HG03439 (cell line): ENCODE measurements at regions not wholly inside any gene's neighbourhood (a gene's known extent, or its start where the extent isn't known, plus 50 kb on each side); places are given as distances from the start of the nearest gene placed in this dataset.

Experiments
- ATAC-seq: cut with Tn5 transposase; IDR thresholded peaks from one replicate; pipeline ENCODE4 v1.9.1; 2021; ENCODE audit warnings: mild to moderate bottlenecking, moderate library complexity; ENCODE audit not compliant: unreplicated experiment

GRCh38 chr5:93076096-93076495 lies 504.9 kb downstream of the NR2F1-AS1 start:
- no peak for ATAC-seq

DNA sequence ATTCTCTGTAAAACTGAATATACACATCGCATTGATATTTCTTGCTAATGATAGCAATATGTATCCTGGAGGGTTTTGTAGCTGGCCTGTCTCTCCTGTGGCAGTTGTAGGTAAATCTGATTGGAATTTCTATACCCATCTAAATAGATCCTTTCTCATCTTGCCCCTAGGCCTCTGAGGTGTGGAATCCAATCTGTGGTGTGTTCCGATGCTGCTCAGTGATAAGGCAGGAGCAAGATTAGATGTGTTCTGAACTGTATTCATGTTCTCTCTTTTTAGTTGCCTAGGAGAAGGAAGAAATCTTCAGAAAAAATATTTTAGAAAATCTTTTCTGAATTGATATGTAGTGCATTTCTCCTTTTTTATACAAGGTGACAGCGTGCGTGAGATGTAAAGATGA lies 507.5 kb downstream of the NR2F1-AS1 start:
- ATAC-seq = no peak

GRCh38 chr5:93072831-93073459 lies 508.1 kb downstream of the NR2F1-AS1 start:
- no peak for ATAC-seq

DNA sequence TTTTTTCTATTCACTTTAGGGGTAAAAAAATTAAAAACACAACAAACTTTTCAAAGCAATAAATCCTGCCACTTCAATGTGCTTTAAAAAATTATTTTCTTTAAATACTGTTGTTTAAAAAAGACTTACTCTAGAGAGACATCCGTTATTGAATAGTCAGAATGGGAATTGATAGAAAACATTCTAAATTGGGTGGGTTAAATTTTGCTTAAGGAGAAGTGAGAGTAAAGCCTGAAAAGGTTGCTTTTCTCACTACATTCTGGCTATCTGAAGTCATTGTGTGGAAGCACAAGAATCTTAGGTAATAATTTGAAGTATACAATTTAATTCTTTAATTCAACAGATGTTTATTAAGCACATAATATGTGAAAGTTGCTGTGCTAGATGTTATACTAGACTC lies 509.3 kb downstream of the NR2F1-AS1 start:
- ATAC-seq = no peak

DNA sequence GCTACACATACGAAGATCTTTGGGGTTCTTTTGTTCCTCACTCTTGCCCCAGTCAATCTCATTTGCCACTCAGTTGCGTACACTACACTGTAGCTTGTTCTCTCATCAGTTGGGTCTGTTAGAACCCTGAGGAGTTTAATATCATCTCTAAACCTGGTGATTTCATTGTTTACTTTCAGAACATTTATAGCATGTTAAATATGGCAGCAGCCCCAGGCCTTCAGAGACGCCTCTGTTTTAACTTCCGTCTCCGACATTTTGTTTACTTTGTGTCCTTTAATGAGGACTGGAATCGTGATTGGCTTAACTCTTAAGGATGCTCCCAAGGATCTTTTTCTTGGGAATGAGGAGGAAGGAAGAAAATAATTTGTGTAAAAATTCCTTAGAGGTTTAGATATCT lies 510.1 kb downstream of the NR2F1-AS1 start:
- no peak for ATAC-seq

- ATAC-seq = no peak
Measured at GRCh38 chr5:93069276-93069675, 511.7 kb downstream of the NR2F1-AS1 start.

- ATAC-seq = no peak
Measured at GRCh38 chr5:93062548-93062947, 518.5 kb downstream of the NR2F1-AS1 start.

DNA sequence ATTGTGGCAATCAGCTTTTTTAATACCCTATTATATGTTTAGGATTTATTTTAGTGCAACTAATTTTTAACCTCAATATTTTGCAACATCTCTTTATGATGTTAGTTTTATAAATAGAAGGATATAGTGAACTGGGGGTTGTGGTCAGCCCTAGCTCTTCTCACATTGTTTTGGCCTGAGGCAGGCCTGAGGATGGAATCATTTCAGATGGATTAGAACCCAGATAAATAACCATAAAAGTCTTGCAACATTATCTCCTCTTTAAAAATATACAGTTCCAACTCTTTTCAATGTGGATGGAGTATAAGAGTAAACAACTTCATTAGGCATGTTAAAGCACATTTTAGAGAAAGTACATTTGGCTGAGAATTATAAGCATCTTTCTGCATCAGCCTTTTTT lies 522.7 kb downstream of the NR2F1-AS1 start:
- ATAC-seq = no peak

GRCh38 chr5:93057311-93057710 lies 523.7 kb downstream of the NR2F1-AS1 start:
- no peak for ATAC-seq

- ATAC-seq = no peak
Measured at GRCh38 chr5:93055971-93056370, 525.0 kb downstream of the NR2F1-AS1 start.

DNA sequence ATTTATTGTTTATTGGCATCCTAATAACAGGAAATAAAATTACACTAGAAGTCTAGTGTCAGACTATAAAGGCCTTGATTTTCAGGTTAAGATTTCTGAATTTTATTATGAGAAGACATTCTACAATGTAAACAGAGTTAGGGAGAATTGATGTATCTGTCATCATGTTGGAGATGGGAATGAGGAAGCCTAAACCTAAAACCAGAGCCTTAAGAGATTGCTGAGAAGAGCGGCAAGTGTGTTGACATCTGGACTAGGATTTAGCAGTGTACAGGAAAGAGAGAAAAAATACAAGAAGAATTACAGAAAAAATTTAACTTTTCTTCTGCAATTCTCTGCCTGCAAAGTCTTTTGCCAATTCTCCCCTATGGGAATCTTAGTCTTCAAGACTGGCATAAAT lies 525.5 kb downstream of the NR2F1-AS1 start:
- ATAC-seq = no peak

- no peak for ATAC-seq
Measured at GRCh38 chr5:93054424-93055163, 526.4 kb downstream of the NR2F1-AS1 start.

GRCh38 chr5:93053825-93054224 lies 527.2 kb downstream of the NR2F1-AS1 start:
- ATAC-seq = no peak

DNA sequence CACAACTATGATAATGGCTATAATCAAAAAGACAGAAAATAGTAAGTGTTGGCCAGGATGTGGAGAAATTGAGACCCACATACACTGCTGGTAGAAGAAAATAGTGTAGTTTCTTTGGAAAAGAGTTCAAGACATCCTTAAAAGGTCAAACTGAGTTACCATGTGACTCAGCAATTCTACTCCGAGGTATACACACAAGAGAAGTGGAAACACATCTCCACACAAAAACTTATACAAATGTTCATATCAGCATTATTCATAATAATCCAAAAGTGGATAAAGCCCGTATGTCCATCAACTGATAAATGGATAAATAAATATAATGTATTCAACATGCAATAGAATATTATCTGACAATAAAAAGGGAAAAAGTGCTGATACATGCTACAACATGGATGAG lies 532.2 kb downstream of the NR2F1-AS1 start:
- no peak for ATAC-seq

GRCh38 chr5:93044859-93045666 lies 536.0 kb downstream of the NR2F1-AS1 start:
- no peak for ATAC-seq

DNA sequence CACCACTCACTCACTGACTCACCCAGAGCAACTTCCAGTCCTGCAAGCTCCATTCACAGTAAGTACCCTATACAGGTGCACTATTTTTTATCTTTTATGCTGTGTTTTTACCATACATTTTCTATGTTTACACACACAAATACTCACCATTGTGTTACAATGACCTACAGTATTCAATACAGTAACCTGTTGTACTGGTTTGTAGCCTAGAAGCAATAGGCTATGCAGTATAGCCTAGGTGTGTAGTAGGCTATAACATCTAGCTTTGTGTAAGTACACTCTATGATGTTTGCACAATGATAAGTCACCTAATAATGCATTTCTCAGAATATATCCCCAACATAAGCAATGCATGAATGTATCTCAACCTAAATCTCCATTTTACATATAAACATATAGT lies 541.1 kb downstream of the NR2F1-AS1 start:
- no peak for ATAC-seq

GRCh38 chr5:93034621-93035590 lies 546.1 kb downstream of the NR2F1-AS1 start:
- no peak for ATAC-seq

DNA sequence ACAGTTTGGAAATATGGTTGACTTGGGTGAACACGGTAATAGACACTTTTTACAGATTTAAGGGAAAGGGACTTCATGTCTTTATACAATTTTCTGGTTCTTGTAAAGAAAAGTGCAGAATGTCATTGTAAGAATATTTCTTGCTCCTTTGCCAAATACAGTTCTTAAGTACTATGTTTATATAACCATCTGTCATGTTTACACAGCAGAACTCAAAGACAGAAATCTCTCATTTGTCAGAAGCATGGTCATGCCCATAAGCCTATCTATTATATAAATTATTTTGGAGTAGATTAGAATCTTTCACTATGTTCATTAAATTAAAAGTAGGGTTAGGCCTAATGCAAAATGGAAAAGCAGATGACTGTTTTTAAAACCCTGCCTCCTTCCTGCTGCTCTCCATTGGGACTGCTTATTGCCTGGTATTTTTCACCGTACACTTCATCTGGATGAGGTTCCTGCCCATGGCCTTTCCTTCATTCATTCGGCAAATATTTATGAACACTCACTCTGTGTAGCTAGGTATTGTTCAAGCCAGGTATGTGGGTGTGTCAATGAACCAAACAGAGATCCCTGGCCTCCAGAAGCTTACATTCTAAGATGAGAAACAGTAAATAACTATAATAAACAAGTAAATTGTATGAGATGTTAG lies 558.1 kb downstream of the NR2F1-AS1 start:
- ATAC-seq = no peak

DNA sequence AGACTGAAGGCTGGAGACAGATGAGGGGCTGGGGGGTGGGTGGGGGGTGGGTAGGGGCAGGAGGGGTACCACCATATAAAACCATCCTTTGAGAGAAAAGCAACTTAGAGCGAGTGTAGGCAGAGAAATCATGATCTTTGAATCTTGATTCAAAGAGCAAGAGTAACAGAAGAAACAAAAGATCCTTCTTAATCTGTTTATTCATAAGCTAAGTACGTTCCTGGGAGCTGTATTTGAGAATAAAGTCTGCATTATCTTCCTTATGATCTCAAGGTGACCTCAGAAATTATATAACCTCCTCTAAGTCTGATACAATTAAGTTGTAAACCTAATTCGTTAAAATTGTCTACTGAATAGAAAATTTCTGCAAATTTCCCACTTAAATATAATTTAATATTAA lies 558.8 kb downstream of the NR2F1-AS1 start:
- no peak for ATAC-seq

DNA sequence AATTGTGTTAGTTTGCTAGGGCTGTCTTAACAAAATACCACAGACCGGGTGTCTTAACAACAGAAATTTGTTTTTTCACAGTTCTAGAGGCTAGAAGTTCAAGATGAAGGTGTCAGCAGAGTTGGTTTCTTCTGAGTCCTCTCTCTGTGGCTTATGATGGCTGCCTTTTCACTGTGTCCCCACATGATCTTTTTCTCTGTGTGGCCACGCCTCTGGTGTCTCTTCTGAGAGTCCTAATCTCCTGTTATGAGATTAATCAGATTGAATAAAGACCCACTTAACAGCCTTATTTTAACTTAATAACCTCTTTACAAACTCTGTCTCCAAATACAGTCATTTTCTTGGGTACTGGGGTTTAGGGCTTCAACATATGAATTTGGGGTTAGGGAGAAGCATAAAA lies 561.1 kb downstream of the NR2F1-AS1 start:
- ATAC-seq = no peak
